Activated B cell treated with CpG ODN at 0.5 μM for 24 hours (primary cell): ENCODE measurements at regions not wholly inside any gene's neighbourhood (a gene's known extent, or its start where the extent isn't known, plus 50 kb on each side); places are given as distances from the start of the nearest gene placed in this dataset.
A peak's percentile ranks its signal among the peaks of the same experiment; 100 is the strongest.

Experiments
- ATAC-seq: fragments of 200-7000 bp; cut with Tn5 transposase; one replicate; pipeline ENCODE4 v1.10.0; 2021; ENCODE audit warnings: low read depth, mild to moderate bottlenecking, moderate library complexity
- CTCF ChIA-PET: fragments of 350-600 bp; sonication (Branson Sonifier 250); formaldehyde crosslinking; loops from one replicate; lab custom pipeline; 2021; ENCODE audit warnings: antibody characterized with exemption; lab: Charles Lee
- POLR2A ChIA-PET: fragments of 350-600 bp; sonication (Branson Sonifier 250); formaldehyde crosslinking; loops from one replicate; lab custom pipeline; 2021; ENCODE audit warnings: antibody characterized with exemption; lab: Charles Lee
- DNase-seq: peaks from one replicate; pipeline ENCODE4 v3.0.0; 2022
- H3K27ac Mint-ChIP-seq: one replicate; pipeline ENCODE4 v1.8.0; 2020; ENCODE audit warnings: mixed read lengths
- H3K27me3 Mint-ChIP-seq: one replicate; pipeline ENCODE4 v1.8.0; 2021; ENCODE audit warnings: mixed read lengths
- H3K36me3 Mint-ChIP-seq: one replicate; pipeline ENCODE4 v1.8.0; 2021; ENCODE audit warnings: low read depth, mixed read lengths
- H3K4me1 Mint-ChIP-seq: one replicate; pipeline ENCODE4 v1.8.0; 2021; ENCODE audit warnings: mixed read lengths
- H3K4me3 Mint-ChIP-seq: one replicate; pipeline ENCODE4 v1.8.0; 2020; ENCODE audit warnings: mild to moderate bottlenecking, mixed read lengths
- H3K9me3 Mint-ChIP-seq: one replicate; pipeline ENCODE4 v1.8.0; 2020; ENCODE audit warnings: mixed read lengths
- CTCF ChIP-seq: fragments of 200-600 bp; IDR thresholded peaks from one replicate; pipeline ENCODE4 v1.8.0; 2022; ENCODE audit warnings: antibody characterized with exemption, mild to moderate bottlenecking
- intact Hi-C: fragments of 100-400 bp; cut with micrococcal nuclease; formaldehyde crosslinking; loops from one replicate; pipeline ENCODE4 v1.15.1; 2024

GRCh38 chr12:93109551-93110203 lies 180.6 kb upstream of the EEA1 start:
- Mint-ChIP-seq H3K4me1 (peaks cover 10% of the 10 kb centered on the region), H3K36me3 (no peaks in the 10 kb centered on the region), H3K27me3 (no peaks in the 10 kb centered on the region), H3K27ac (no peak overlapping the region), H3K9me3 (no peaks in the 10 kb centered on the region), H3K4me3 (no peak overlapping the region)
- intact Hi-C loops: no loop called here
- DNase-seq (no peak), ATAC-seq (peak; percentile 57)
- CTCF ChIA-PET: interaction anchor here (0.6 to 1.7 kb wide), 2 partner anchors 12 to 122 kb away, joined by 3 to 4 read pairs; no protein-coding TSS in a partner anchor
- POLR2A ChIA-PET: no interaction called here
- TF ChIP-seq CTCF: no peak

DNA sequence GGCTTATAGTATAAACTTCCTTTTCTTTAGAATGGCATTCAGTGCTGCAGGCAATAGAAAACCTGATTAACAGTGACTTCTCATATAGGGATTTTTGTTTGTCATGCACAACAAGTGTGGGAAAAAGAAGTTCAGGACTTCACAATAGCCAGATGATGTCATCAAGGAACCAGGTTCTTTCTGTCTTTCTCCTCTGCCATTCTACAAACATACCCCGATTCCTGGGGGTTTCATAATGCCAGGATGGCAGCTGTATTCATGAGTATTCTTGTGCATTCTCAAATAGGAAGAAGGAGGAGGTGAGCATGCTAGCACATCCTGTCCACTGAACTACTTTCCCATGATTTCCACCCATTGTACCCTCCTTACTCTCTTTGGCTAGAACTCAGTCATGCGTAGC lies 182.7 kb upstream of the EEA1 start:
- H3K4me1 Mint-ChIP-seq: peaks cover 10% of the 10 kb centered on the region
- no peak for DNase-seq
- ChIA-PET POLR2A (no interaction called here), CTCF (no interaction called here)
- no peak for ATAC-seq
- no peaks in the 10 kb centered on the region for H3K36me3 Mint-ChIP-seq
- H3K27me3 Mint-ChIP-seq: no peaks in the 10 kb centered on the region
- H3K9me3 Mint-ChIP-seq: no peaks in the 10 kb centered on the region
- no peak for TF ChIP-seq CTCF
- intact Hi-C loops: no loop called here
- H3K4me3 Mint-ChIP-seq: no peak overlapping the region
- H3K27ac Mint-ChIP-seq: no peak overlapping the region

- peaks cover 9% of the 10 kb centered on the region for H3K4me1 Mint-ChIP-seq
- no peaks in the 10 kb centered on the region for H3K27me3 Mint-ChIP-seq
- H3K27ac Mint-ChIP-seq: no peak overlapping the region
- H3K9me3 Mint-ChIP-seq: no peaks in the 10 kb centered on the region
- ChIA-PET POLR2A (no interaction called here), CTCF (no interaction called here)
- H3K36me3 Mint-ChIP-seq: no peaks in the 10 kb centered on the region
- intact Hi-C loops: no loop called here
- DNase-seq (no peak), ATAC-seq (no peak)
- no peak overlapping the region for H3K4me3 Mint-ChIP-seq
- no peak for TF ChIP-seq CTCF
Measured at GRCh38 chr12:93113317-93114006, 184.4 kb upstream of the EEA1 start.

GRCh38 chr12:93115198-93115601 lies 186.1 kb upstream of the EEA1 start:
- no peaks in the 10 kb centered on the region for H3K4me1 Mint-ChIP-seq
- H3K4me3 Mint-ChIP-seq: no peak overlapping the region
- POLR2A ChIA-PET: no interaction called here
- no peaks in the 10 kb centered on the region for H3K27me3 Mint-ChIP-seq
- H3K9me3 Mint-ChIP-seq: no peaks in the 10 kb centered on the region
- DNase-seq (no peak), ATAC-seq (no peak)
- H3K27ac Mint-ChIP-seq: no peak overlapping the region
- H3K36me3 Mint-ChIP-seq: no peaks in the 10 kb centered on the region
- intact Hi-C loops: no loop called here
- TF ChIP-seq CTCF: no peak
- CTCF ChIA-PET: no interaction called here

GRCh38 chr12:93115646-93116045 lies 186.6 kb upstream of the EEA1 start:
- Mint-ChIP-seq H3K9me3 (no peaks in the 10 kb centered on the region), H3K4me1 (no peaks in the 10 kb centered on the region), H3K27me3 (no peaks in the 10 kb centered on the region), H3K4me3 (no peak overlapping the region), H3K36me3 (no peaks in the 10 kb centered on the region), H3K27ac (no peak overlapping the region)
- no peak for DNase-seq
- intact Hi-C loops: no loop called here
- TF ChIP-seq CTCF: no peak
- CTCF ChIA-PET: no interaction called here
- ATAC-seq: no peak
- POLR2A ChIA-PET: no interaction called here
